HCT116 (cell line): ENCODE measurements at regions not wholly inside any gene's neighbourhood (a gene's known extent, or its start where the extent isn't known, plus 50 kb on each side); places are given as distances from the start of the nearest gene placed in this dataset.

Experiments used
- TCF7L2 ChIP-seq: IDR thresholded peaks from 2 replicates; pipeline ENCODE4 v1.7.0; 2011; ENCODE audit warnings: borderline replicate concordance, inconsistent platforms; ENCODE audit not compliant: insufficient read depth, insufficient read length; ENCODE audit errors: extremely low read depth
- ZNF274 ChIP-seq: fragments of 200-500 bp; sonication (Bioruptor generic); IDR thresholded peaks from 2 replicates; pipeline ENCODE4 v1.6.1; 2014; ENCODE audit warnings: mild to moderate bottlenecking, low read depth, low read length, inconsistent platforms
- TF ChIP-seq, protein P1 (sequence below), 3 experiments: fragments of 200-600 bp in 1 of 3; sonication (generic) in 1 of 3; IDR thresholded peaks in 2 of 3; conservative IDR thresholded peaks in 1 of 3; 2 replicates each; pipeline ENCODE4 v1.5.1; 2012 to 2017; ENCODE audit warnings: low read depth in 2 of 3, low read length in 2 of 3, antibody characterized with exemption in 1 of 3, borderline replicate concordance in 1 of 3, control low read depth in 1 of 3, mild to moderate bottlenecking in 1 of 3, mixed read lengths in 1 of 3, mixed run types in 1 of 3, moderate library complexity in 1 of 3; ENCODE audit not compliant: insufficient read depth in 1 of 3
- TF ChIP-seq, protein P2 (sequence below): IDR thresholded peaks from 2 replicates; pipeline ENCODE4 v1.6.1; 2012; ENCODE audit warnings: low read depth
- TF ChIP-seq, protein P3 (sequence below): IDR thresholded peaks from 2 replicates; pipeline ENCODE4 v1.6.1; 2011; ENCODE audit warnings: mild to moderate bottlenecking, low read length, moderate library complexity; ENCODE audit not compliant: insufficient replicate concordance; ENCODE audit errors: extremely low read depth

DNA sequence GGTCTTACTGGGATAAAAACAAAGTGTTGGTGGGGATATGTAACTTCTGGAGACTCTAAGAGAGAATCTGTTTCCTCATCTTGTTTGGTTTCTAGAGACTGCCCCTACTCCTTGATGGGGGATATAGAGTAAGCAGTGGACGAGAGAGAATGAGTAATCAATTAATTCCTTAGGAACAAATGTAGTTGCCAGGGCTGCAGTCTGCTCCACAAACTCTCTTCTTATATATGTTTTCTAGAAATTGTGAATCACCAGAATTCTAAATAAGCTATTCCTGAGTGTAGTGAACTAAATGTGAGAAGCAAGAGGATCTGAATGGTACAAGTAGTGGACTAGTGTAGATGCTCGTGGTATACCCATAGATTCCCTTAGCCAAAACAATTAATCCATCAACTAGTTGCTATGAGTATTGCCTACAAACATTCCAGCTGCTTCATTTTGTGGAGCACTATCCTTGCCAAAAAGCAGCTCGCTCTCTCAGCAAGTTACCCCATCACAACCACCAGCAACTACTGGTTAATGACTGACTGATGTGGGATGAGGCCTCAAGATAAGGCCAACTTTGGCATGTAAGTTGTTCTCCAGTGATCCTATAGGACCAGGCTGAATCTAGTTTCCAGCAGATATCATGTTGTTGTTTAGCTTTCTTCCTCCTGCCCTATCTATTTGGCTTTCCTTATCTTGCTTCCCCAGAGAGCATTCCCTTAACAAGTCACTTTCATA is 273.0 kb downstream of the SLC7A11 start:
- TF ChIP-seq, protein P1, sequence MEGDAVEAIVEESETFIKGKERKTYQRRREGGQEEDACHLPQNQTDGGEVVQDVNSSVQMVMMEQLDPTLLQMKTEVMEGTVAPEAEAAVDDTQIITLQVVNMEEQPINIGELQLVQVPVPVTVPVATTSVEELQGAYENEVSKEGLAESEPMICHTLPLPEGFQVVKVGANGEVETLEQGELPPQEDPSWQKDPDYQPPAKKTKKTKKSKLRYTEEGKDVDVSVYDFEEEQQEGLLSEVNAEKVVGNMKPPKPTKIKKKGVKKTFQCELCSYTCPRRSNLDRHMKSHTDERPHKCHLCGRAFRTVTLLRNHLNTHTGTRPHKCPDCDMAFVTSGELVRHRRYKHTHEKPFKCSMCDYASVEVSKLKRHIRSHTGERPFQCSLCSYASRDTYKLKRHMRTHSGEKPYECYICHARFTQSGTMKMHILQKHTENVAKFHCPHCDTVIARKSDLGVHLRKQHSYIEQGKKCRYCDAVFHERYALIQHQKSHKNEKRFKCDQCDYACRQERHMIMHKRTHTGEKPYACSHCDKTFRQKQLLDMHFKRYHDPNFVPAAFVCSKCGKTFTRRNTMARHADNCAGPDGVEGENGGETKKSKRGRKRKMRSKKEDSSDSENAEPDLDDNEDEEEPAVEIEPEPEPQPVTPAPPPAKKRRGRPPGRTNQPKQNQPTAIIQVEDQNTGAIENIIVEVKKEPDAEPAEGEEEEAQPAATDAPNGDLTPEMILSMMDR (IDR thresholded peaks at IDR 0.05 in 2 of 3, conservative IDR thresholded peaks at IDR 0.05 in 1 of 3; ENCODE audit: borderline replicate concordance in 1 of 3, insufficient read depth in 1 of 3, low read depth in 2 of 3, low read length in 2 of 3), result no peak
- TF ChIP-seq, protein P2, sequence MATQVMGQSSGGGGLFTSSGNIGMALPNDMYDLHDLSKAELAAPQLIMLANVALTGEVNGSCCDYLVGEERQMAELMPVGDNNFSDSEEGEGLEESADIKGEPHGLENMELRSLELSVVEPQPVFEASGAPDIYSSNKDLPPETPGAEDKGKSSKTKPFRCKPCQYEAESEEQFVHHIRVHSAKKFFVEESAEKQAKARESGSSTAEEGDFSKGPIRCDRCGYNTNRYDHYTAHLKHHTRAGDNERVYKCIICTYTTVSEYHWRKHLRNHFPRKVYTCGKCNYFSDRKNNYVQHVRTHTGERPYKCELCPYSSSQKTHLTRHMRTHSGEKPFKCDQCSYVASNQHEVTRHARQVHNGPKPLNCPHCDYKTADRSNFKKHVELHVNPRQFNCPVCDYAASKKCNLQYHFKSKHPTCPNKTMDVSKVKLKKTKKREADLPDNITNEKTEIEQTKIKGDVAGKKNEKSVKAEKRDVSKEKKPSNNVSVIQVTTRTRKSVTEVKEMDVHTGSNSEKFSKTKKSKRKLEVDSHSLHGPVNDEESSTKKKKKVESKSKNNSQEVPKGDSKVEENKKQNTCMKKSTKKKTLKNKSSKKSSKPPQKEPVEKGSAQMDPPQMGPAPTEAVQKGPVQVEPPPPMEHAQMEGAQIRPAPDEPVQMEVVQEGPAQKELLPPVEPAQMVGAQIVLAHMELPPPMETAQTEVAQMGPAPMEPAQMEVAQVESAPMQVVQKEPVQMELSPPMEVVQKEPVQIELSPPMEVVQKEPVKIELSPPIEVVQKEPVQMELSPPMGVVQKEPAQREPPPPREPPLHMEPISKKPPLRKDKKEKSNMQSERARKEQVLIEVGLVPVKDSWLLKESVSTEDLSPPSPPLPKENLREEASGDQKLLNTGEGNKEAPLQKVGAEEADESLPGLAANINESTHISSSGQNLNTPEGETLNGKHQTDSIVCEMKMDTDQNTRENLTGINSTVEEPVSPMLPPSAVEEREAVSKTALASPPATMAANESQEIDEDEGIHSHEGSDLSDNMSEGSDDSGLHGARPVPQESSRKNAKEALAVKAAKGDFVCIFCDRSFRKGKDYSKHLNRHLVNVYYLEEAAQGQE, result no peak
- TF ChIP-seq, protein P3, sequence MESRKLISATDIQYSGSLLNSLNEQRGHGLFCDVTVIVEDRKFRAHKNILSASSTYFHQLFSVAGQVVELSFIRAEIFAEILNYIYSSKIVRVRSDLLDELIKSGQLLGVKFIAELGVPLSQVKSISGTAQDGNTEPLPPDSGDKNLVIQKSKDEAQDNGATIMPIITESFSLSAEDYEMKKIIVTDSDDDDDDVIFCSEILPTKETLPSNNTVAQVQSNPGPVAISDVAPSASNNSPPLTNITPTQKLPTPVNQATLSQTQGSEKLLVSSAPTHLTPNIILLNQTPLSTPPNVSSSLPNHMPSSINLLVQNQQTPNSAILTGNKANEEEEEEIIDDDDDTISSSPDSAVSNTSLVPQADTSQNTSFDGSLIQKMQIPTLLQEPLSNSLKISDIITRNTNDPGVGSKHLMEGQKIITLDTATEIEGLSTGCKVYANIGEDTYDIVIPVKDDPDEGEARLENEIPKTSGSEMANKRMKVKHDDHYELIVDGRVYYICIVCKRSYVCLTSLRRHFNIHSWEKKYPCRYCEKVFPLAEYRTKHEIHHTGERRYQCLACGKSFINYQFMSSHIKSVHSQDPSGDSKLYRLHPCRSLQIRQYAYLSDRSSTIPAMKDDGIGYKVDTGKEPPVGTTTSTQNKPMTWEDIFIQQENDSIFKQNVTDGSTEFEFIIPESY, result no peak
- TF ChIP-seq ZNF274, result no peak
- no peak for TF ChIP-seq TCF7L2
